ENCODE measurements at regions not wholly inside any gene's neighbourhood (a gene's known extent, or its start where the extent isn't known, plus 50 kb on each side); places are given as distances from the start of the nearest gene placed in this dataset.

GRCh38 chr4:187158003-187158402 is 434.3 kb upstream of the FAT1 start:
- no peaks in the 10 kb centered on the region for H3K9me3 ChIP-seq (ENCODE audit: insufficient read depth, low read length)
- no peaks in the 10 kb centered on the region for H3K27me3 ChIP-seq (ENCODE audit: insufficient read depth, insufficient read length)
- no peak for DNase-seq (ENCODE audit: low read depth, low spot score)
- no peaks in the 10 kb centered on the region for H3K4me1 ChIP-seq (ENCODE audit: insufficient read depth, insufficient read length)
- H3K4me3 ChIP-seq (ENCODE audit: insufficient read length, low read depth): no peak overlapping the region
- no peak for TF ChIP-seq ZNF274 (IDR thresholded peaks at IDR 0.05; ENCODE audit: low read depth, low read length)
- TF ChIP-seq YY1 (IDR thresholded peaks at IDR 0.05; ENCODE audit: insufficient read depth, insufficient read length): no peak
- TF ChIP-seq SUZ12 (IDR thresholded peaks at IDR 0.05; ENCODE audit: extremely low read depth, insufficient read depth, insufficient read length): no peak
- no peaks in the 10 kb centered on the region for H3K36me3 ChIP-seq (ENCODE audit: insufficient read depth, insufficient read length, low read length)
- no peak overlapping the region for H3K9ac ChIP-seq (ENCODE audit: insufficient read length, low read depth)

GRCh38 chr4:187160486-187160885 is 436.8 kb upstream of the FAT1 start:
- Histone ChIP-seq H3K27me3 (ENCODE audit: insufficient read depth, insufficient read length) (no peaks in the 10 kb centered on the region), H3K36me3 (ENCODE audit: insufficient read depth, insufficient read length, low read length) (no peaks in the 10 kb centered on the region), H3K9me3 (ENCODE audit: insufficient read depth, low read length) (no peaks in the 10 kb centered on the region), H3K4me1 (ENCODE audit: insufficient read depth, insufficient read length) (no peaks in the 10 kb centered on the region), H3K4me3 (ENCODE audit: insufficient read length, low read depth) (no peak overlapping the region), H3K9ac (ENCODE audit: insufficient read length, low read depth) (no peak overlapping the region)
- no peak for DNase-seq (ENCODE audit: low read depth, low spot score)
- TF ChIP-seq SUZ12 (IDR thresholded peaks at IDR 0.05; ENCODE audit: extremely low read depth, insufficient read depth, insufficient read length) (no peak), ZNF274 (IDR thresholded peaks at IDR 0.05; ENCODE audit: low read depth, low read length) (no peak), YY1 (IDR thresholded peaks at IDR 0.05; ENCODE audit: insufficient read depth, insufficient read length) (no peak)

- Histone ChIP-seq H3K4me1 (ENCODE audit: insufficient read depth, insufficient read length) (no peaks in the 10 kb centered on the region), H3K36me3 (ENCODE audit: insufficient read depth, insufficient read length, low read length) (no peaks in the 10 kb centered on the region), H3K9ac (ENCODE audit: insufficient read length, low read depth) (no peak overlapping the region), H3K4me3 (ENCODE audit: insufficient read length, low read depth) (no peak overlapping the region), H3K9me3 (ENCODE audit: insufficient read depth, low read length) (no peaks in the 10 kb centered on the region), H3K27me3 (ENCODE audit: insufficient read depth, insufficient read length) (no peaks in the 10 kb centered on the region)
- no peak for DNase-seq (ENCODE audit: low read depth, low spot score)
- TF ChIP-seq ZNF274 (IDR thresholded peaks at IDR 0.05; ENCODE audit: low read depth, low read length): no peak
- TF ChIP-seq YY1 (IDR thresholded peaks at IDR 0.05; ENCODE audit: insufficient read depth, insufficient read length): no peak
- no peak for TF ChIP-seq SUZ12 (IDR thresholded peaks at IDR 0.05; ENCODE audit: extremely low read depth, insufficient read depth, insufficient read length)
These were observed 443.3 kb upstream of the FAT1 start for GRCh38 chr4:187166886-187167512.

GRCh38 chr4:187171706-187172339 is 448.2 kb upstream of the FAT1 start:
- Histone ChIP-seq H3K9me3 (ENCODE audit: insufficient read depth, low read length) (no peaks in the 10 kb centered on the region), H3K36me3 (ENCODE audit: insufficient read depth, insufficient read length, low read length) (no peaks in the 10 kb centered on the region), H3K9ac (ENCODE audit: insufficient read length, low read depth) (no peak overlapping the region), H3K4me1 (ENCODE audit: insufficient read depth, insufficient read length) (no peaks in the 10 kb centered on the region), H3K27me3 (ENCODE audit: insufficient read depth, insufficient read length) (no peaks in the 10 kb centered on the region), H3K4me3 (ENCODE audit: insufficient read length, low read depth) (no peak overlapping the region)
- no peak for TF ChIP-seq ZNF274 (IDR thresholded peaks at IDR 0.05; ENCODE audit: low read depth, low read length)
- no peak for DNase-seq (ENCODE audit: low read depth, low spot score)

- Histone ChIP-seq H3K36me3 (ENCODE audit: insufficient read depth, insufficient read length, low read length) (no peaks in the 10 kb centered on the region), H3K9me3 (ENCODE audit: insufficient read depth, low read length) (no peaks in the 10 kb centered on the region), H3K9ac (ENCODE audit: insufficient read length, low read depth) (no peak overlapping the region), H3K4me1 (ENCODE audit: insufficient read depth, insufficient read length) (no peaks in the 10 kb centered on the region), H3K4me3 (ENCODE audit: insufficient read length, low read depth) (no peak overlapping the region), H3K27me3 (ENCODE audit: insufficient read depth, insufficient read length) (no peaks in the 10 kb centered on the region)
- TF ChIP-seq ZNF274 (IDR thresholded peaks at IDR 0.05; ENCODE audit: low read depth, low read length): no peak
- no peak for TF ChIP-seq YY1 (IDR thresholded peaks at IDR 0.05; ENCODE audit: insufficient read depth, insufficient read length)
- TF ChIP-seq SUZ12 (IDR thresholded peaks at IDR 0.05; ENCODE audit: extremely low read depth, insufficient read depth, insufficient read length): no peak
- no peak for DNase-seq (ENCODE audit: low read depth, low spot score)
These were observed 448.7 kb upstream of the FAT1 start for GRCh38 chr4:187172340-187172761.

- Histone ChIP-seq H3K9me3 (ENCODE audit: insufficient read depth, low read length) (no peaks in the 10 kb centered on the region), H3K36me3 (ENCODE audit: insufficient read depth, insufficient read length, low read length) (no peaks in the 10 kb centered on the region), H3K4me3 (ENCODE audit: insufficient read length, low read depth) (no peak overlapping the region), H3K27me3 (ENCODE audit: insufficient read depth, insufficient read length) (no peaks in the 10 kb centered on the region), H3K4me1 (ENCODE audit: insufficient read depth, insufficient read length) (no peaks in the 10 kb centered on the region), H3K9ac (ENCODE audit: insufficient read length, low read depth) (no peak overlapping the region)
- TF ChIP-seq YY1 (IDR thresholded peaks at IDR 0.05; ENCODE audit: insufficient read depth, insufficient read length) (no peak), ZNF274 (IDR thresholded peaks at IDR 0.05; ENCODE audit: low read depth, low read length) (no peak), SUZ12 (IDR thresholded peaks at IDR 0.05; ENCODE audit: extremely low read depth, insufficient read depth, insufficient read length) (no peak)
- DNase-seq (ENCODE audit: low read depth, low spot score): no peak
These were observed 451.1 kb upstream of the FAT1 start for GRCh38 chr4:187174749-187175148.

- Histone ChIP-seq H3K4me1 (ENCODE audit: insufficient read depth, insufficient read length) (no peaks in the 10 kb centered on the region), H3K4me3 (ENCODE audit: insufficient read length, low read depth) (no peak overlapping the region), H3K9ac (ENCODE audit: insufficient read length, low read depth) (no peak overlapping the region), H3K36me3 (ENCODE audit: insufficient read depth, insufficient read length, low read length) (no peaks in the 10 kb centered on the region), H3K27me3 (ENCODE audit: insufficient read depth, insufficient read length) (no peaks in the 10 kb centered on the region), H3K9me3 (ENCODE audit: insufficient read depth, low read length) (no peaks in the 10 kb centered on the region)
- TF ChIP-seq YY1 (IDR thresholded peaks at IDR 0.05; ENCODE audit: insufficient read depth, insufficient read length): no peak
- no peak for TF ChIP-seq ZNF274 (IDR thresholded peaks at IDR 0.05; ENCODE audit: low read depth, low read length)
- TF ChIP-seq SUZ12 (IDR thresholded peaks at IDR 0.05; ENCODE audit: extremely low read depth, insufficient read depth, insufficient read length): no peak
- DNase-seq (ENCODE audit: low read depth, low spot score): no peak
These were observed 451.5 kb upstream of the FAT1 start for GRCh38 chr4:187175197-187175596.

Measured in NT2/D1 (cell line).